Memory B cell (primary cell): ENCODE measurements at regions not wholly inside any gene's neighbourhood (a gene's known extent, or its start where the extent isn't known, plus 50 kb on each side); places are given as distances from the start of the nearest gene placed in this dataset.

Source experiments
- ATAC-seq: fragments of 150-1000 bp; cut with Tn5 transposase; 2 replicates; pipeline ENCODE4 v1.10.0; 2021; ENCODE audit warnings: low read depth, mild to moderate bottlenecking, moderate library complexity
- DNase-seq, 2 donors: peaks; one replicate each; pipeline ENCODE4 v3.0.0; 2022; ENCODE audit warnings: low spot score in 2 of 2
- H3K27ac Mint-ChIP-seq: one replicate; pipeline ENCODE4 v1.8.0; 2022; ENCODE audit warnings: mild to moderate bottlenecking, moderate library complexity, mixed read lengths
- H3K27me3 Mint-ChIP-seq: one replicate; pipeline ENCODE4 v1.8.0; 2022; ENCODE audit warnings: mixed read lengths
- H3K36me3 Mint-ChIP-seq: one replicate; pipeline ENCODE4 v1.8.0; 2022; ENCODE audit warnings: mild to moderate bottlenecking, mixed read lengths
- H3K4me1 Mint-ChIP-seq: one replicate; pipeline ENCODE4 v1.8.0; 2022; ENCODE audit warnings: mixed read lengths
- H3K4me3 Mint-ChIP-seq: one replicate; pipeline ENCODE4 v1.8.0; 2022; ENCODE audit warnings: mild to moderate bottlenecking, moderate library complexity, mixed read lengths
- H3K9me3 Mint-ChIP-seq: one replicate; pipeline ENCODE4 v1.8.0; 2022; ENCODE audit warnings: mixed read lengths

DNA sequence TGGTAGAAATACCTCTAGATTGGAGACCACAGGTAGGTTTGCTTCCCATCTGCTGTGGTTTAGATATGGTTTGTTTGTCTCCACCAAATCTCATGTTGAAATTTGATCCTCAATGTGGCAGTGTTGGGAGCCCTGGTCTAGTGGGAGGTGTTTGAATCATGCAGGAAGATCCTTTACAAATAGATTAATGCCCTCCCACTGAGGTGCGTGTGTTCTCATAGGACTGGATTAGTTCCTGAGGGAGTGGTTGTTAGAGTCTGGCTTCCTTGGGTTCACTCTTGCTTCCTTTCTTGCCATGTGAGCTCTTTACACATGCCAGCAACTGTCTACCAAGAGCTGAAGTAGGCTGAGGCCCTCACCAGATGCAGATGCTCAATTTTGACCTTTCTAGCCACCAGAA lies 391.1 kb upstream of the GRIA1 start:
- Mint-ChIP-seq H3K9me3 (peaks cover 2% of the 10 kb centered on the region), H3K36me3 (no peaks in the 10 kb centered on the region), H3K4me3 (no peak overlapping the region), H3K27me3 (no peaks in the 10 kb centered on the region), H3K27ac (no peak overlapping the region), H3K4me1 (no peaks in the 10 kb centered on the region)
- DNase-seq (no peak), ATAC-seq (no peak)

DNA sequence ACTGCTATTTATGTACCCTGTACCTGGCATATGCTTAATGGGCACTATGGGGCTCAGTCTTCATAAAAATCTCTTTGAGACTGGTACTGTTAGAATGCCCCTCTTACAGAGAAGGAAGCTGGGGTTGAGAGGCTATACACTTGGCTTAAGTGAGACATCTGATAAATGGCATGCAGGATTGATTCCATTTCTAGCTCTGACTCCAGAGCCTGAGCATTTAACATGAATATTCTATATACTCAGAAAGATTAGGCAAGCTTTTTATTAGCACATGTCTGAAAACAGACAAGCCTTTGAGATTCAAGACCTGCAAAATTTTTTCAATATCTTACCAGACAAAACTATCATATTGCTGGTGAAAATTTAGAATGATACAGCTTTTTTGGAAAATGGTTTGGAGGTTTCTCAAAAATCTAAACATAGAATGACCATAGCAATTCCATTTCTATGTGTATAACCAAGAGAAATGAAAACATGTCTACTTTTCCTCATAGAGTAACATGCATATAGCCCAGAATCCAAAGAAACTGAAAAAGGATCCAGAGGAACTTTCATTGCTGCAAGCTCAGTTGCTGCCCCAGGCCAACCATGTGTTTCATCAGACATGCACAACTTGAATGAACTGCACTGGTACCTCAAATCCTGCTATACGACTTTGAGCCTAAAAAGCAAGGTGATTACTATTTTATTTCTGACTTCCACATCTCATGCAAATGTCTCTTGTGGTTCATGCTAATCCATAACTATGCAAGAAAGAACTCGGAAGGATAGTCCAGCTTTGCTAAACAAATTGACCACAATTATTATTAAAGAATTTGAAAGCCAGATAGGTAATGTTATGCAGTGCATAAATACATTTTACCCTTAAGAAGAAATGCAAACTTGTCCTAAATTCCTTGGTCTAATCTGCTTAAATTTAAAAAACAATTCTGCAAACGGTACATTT lies 389.0 kb upstream of the GRIA1 start:
- no peaks in the 10 kb centered on the region for H3K36me3 Mint-ChIP-seq
- H3K4me1 Mint-ChIP-seq, result no peaks in the 10 kb centered on the region
- no peaks in the 10 kb centered on the region for H3K27me3 Mint-ChIP-seq
- H3K4me3 Mint-ChIP-seq, result no peak overlapping the region
- peaks cover 1% of the 10 kb centered on the region for H3K9me3 Mint-ChIP-seq
- H3K27ac Mint-ChIP-seq, result no peak overlapping the region
- ATAC-seq (no peak), DNase-seq (no peak)

DNA sequence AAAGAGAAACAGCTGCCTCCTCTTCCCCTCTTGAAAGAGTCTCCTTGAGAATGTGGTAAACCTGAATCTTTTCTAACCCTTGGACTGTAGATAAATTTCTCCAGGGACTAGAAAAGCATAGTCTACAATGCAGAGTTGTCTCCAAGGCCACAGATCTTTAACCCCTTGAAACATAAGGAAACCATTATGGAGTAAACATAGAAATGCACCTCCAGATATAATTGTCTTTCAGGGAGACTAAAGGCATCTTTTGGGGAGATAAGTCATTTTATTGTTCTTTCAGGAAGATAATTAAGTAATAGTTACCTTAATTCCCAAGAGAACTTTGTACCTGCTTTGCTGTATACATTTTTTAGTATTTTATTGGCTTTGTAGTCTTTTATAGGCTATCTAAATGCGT lies 373.6 kb upstream of the GRIA1 start:
- Mint-ChIP-seq H3K27ac (no peak overlapping the region), H3K4me3 (no peak overlapping the region), H3K36me3 (no peaks in the 10 kb centered on the region), H3K4me1 (no peaks in the 10 kb centered on the region), H3K9me3 (peaks cover 5% of the 10 kb centered on the region), H3K27me3 (no peaks in the 10 kb centered on the region)
- DNase-seq (no peak), ATAC-seq (no peak)

DNA sequence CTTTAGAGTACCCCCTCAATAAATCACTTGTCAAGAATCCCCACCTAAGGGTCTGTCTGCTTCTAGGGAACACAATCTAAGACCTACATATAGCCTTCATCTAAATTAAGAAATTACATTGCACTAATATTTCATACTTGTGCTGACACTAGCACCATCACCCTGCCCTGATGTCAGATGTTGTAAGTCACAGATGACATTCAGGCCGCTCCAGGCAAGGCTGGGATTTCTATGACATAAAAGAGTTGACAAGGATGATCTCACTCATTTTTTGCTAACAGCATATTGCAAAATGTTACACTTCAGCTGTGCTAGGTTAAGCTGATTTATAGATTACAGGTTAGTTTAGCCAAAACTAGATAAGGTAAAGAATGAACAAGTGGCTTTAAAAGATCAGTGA lies 372.5 kb upstream of the GRIA1 start:
- DNase-seq (no peak), ATAC-seq (no peak)
- Mint-ChIP-seq H3K27ac (no peak overlapping the region), H3K36me3 (no peaks in the 10 kb centered on the region), H3K4me1 (no peaks in the 10 kb centered on the region), H3K27me3 (no peaks in the 10 kb centered on the region), H3K4me3 (no peak overlapping the region), H3K9me3 (peaks cover 5% of the 10 kb centered on the region)

DNA sequence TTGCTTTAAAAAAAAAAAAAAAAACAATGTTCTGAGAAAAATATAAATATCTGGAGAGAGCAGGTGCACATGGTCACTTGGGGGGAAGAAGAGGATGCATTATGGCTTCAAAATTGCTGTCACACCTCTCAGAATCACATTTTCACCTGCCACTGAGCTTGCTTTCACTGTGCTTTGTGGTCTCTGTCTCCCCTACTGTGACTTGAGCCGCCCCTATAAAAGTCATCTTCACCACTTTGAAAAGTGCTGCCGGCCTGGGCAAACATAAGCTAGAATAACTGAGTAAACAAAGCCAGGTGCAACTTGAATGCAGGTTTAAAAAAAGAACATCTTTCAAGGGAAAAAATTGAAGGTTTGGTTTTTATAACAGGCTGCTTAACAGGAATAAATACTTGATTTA lies 368.1 kb upstream of the GRIA1 start:
- peaks cover 5% of the 10 kb centered on the region for H3K9me3 Mint-ChIP-seq
- no peak overlapping the region for H3K27ac Mint-ChIP-seq
- H3K4me3 Mint-ChIP-seq, result no peak overlapping the region
- no peaks in the 10 kb centered on the region for H3K4me1 Mint-ChIP-seq
- no peaks in the 10 kb centered on the region for H3K27me3 Mint-ChIP-seq
- ATAC-seq (no peak), DNase-seq (no peak)
- no peaks in the 10 kb centered on the region for H3K36me3 Mint-ChIP-seq

DNA sequence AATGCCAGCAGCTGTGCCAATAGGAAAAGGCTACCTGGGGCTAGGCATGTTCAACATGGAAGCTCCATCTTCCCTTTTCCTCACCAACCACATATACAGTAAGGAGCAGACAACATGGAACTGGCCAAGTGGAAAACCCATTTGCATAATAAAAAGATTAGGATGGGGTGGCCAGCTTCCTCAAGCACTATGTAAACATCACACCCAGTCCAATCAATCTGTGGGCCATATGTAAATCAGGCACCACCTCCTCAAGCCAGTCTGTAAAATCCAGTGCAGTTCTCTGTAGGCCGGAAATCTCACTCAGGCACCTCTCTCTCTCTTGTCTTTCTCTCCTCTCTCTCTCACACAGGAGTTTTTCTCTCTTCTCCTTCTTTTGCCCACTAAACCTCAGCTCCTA lies 360.2 kb upstream of the GRIA1 start:
- DNase-seq (no peak), ATAC-seq (no peak)
- Mint-ChIP-seq H3K27ac (no peak overlapping the region), H3K9me3 (no peaks in the 10 kb centered on the region), H3K36me3 (no peaks in the 10 kb centered on the region), H3K4me1 (no peaks in the 10 kb centered on the region), H3K27me3 (no peaks in the 10 kb centered on the region), H3K4me3 (no peak overlapping the region)

DNA sequence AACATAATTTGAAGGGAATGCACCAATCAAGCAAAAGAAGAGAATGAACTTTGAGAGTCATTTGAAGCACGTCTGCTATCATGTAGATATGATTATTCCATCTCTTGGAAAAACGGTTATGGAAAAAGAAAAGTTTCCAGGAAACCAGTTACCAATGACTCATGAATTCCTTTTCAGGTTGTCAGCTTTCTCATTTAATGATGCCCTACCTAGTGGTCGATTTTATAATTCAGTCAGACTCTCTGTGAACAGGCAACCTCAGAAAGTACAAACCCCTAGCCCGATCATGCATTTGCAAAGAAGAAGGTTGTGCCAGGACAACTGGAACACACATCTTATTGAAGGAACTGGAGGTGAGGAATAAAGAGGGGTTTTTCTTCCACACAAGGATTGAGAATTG lies 355.1 kb upstream of the GRIA1 start:
- no peaks in the 10 kb centered on the region for H3K27me3 Mint-ChIP-seq
- H3K36me3 Mint-ChIP-seq, result no peaks in the 10 kb centered on the region
- H3K4me1 Mint-ChIP-seq, result no peaks in the 10 kb centered on the region
- H3K9me3 Mint-ChIP-seq, result peaks cover 4% of the 10 kb centered on the region
- no peak overlapping the region for H3K27ac Mint-ChIP-seq
- no peak overlapping the region for H3K4me3 Mint-ChIP-seq
- no peak for DNase-seq
- ATAC-seq, result no peak

DNA sequence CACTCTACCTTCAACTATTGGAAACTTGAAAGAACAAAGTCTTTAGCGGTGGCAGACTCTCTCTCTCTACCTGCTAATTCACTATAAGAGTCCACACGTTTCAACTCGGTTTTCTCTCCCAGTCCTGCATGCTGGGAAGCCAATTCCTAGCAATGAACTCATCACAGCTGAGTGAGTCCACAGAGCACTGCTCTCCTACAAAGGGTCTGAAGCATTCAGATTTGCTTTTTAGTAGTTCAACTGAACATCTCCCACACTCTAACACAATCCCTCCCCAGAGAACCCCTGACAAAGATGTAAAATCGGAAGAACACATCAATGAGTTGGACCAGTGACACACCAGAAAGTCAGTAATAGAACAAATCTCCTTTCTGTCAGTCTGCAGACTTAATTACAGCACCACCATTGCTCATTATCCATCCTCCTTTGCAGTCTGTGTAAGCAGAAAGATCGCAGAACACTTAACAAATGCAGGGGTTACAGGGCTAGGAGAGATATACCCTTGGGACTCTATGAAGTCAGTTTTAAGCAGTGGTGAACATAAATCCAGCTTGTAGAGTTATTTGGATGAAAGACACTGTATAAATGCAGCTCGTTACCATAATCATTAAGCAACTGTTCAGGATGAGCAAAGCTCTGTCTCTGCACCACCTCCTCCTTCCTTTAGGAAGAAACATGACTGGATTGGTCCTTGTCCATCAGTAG lies 353.4 kb upstream of the GRIA1 start:
- Mint-ChIP-seq H3K4me1 (no peaks in the 10 kb centered on the region), H3K27me3 (no peaks in the 10 kb centered on the region), H3K27ac (no peak overlapping the region), H3K4me3 (no peak overlapping the region), H3K36me3 (no peaks in the 10 kb centered on the region), H3K9me3 (peaks cover 4% of the 10 kb centered on the region)
- DNase-seq (no peak), ATAC-seq (no peak)

DNA sequence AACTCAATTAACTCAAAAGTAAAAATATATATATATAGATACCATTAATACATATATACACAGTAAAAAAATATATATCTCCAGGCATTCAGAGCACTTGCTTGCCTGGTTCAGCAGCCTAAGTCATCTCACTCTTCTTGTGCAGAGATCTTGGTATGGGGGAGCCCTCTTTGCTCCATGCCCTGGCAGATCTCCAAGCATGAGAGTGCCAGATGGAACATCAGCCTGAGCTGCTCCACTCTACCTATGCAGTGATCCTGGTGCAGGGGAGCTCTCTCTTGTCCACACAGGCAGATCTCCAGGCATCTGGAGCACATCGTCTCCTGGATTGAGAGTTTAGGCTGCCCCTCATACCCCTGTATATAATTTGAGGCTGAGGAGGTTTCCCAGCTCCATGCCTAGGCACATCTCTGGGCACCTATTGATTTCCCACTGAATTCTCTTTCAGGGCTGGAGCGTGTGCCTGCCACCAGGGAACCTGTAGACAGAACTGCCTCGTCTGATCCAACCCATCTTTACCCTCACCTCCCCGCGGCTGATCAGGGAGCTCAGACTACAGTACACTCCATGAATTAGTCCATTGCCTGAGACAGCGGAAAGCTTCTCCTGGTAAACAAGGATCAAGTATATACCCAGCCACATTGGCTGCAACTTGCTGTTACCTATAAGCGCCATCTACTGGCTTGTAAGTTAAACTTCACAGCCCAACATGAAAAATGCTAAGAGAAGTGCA lies 342.4 kb upstream of the GRIA1 start:
- no peaks in the 10 kb centered on the region for H3K27me3 Mint-ChIP-seq
- ATAC-seq (no peak), DNase-seq (no peak)
- no peaks in the 10 kb centered on the region for H3K4me1 Mint-ChIP-seq
- no peak overlapping the region for H3K27ac Mint-ChIP-seq
- H3K36me3 Mint-ChIP-seq, result no peaks in the 10 kb centered on the region
- no peak overlapping the region for H3K4me3 Mint-ChIP-seq
- H3K9me3 Mint-ChIP-seq, result peaks cover 14% of the 10 kb centered on the region

DNA sequence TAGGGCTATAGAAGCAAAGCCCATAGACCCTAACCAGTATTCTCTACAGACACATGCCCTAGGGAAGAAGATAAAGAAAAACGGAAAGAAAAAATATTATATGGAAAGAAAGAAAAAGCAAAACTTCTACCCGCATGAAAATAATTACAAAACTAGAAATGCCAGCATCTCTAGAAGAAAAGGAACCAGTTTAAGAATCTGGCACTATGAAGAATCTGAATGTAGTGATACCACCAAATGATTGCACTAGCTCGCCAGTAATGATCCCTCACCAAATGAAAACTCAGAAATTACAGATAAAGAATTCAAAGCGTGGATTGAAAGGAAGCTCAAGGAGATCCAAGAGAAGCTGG lies 341.9 kb upstream of the GRIA1 start:
- Mint-ChIP-seq H3K27me3 (no peaks in the 10 kb centered on the region), H3K4me1 (no peaks in the 10 kb centered on the region), H3K27ac (no peak overlapping the region), H3K9me3 (peaks cover 12% of the 10 kb centered on the region), H3K4me3 (no peak overlapping the region), H3K36me3 (no peaks in the 10 kb centered on the region)
- ATAC-seq (no peak), DNase-seq (no peak)

DNA sequence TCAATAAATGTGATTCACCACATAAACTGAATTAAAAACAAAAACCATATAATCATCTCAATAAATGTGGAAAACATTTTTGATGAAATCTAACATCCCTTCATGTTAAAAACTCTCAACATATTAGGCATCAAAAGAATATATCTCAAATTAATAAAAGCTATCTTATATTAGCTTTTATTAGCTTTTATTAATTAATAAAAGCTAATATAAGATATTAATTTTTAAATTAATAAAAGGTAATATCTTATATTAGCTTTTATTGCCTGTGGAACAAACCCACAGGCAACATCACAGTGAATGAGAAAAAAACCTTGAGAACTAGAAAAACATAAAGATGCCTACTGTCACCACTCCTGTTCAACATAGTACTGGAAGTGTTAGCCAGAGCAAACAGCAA lies 338.9 kb upstream of the GRIA1 start:
- no peaks in the 10 kb centered on the region for H3K36me3 Mint-ChIP-seq
- no peak overlapping the region for H3K4me3 Mint-ChIP-seq
- ATAC-seq, result no peak
- H3K27ac Mint-ChIP-seq, result no peak overlapping the region
- DNase-seq, result no peak
- peaks cover 6% of the 10 kb centered on the region for H3K9me3 Mint-ChIP-seq
- H3K27me3 Mint-ChIP-seq, result no peaks in the 10 kb centered on the region
- H3K4me1 Mint-ChIP-seq, result no peaks in the 10 kb centered on the region

DNA sequence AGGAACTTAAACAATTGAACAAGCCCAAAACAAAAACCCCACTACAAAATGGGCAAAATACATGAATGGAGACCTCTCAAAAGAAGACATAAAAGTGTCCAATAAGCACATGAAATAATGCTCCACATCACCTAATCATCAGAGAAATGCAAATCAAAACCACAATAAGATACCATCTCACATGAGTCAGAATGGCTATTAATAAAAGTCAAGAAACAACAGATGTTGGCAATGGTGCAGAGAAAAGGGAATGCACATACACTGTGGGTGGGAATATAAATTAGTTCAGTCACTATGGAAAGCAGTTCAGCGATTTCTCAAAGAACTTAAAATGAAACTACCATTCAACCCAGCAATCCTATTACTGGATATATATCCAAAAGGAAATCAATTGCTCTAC lies 337.4 kb upstream of the GRIA1 start:
- no peak for ATAC-seq
- H3K27me3 Mint-ChIP-seq, result no peaks in the 10 kb centered on the region
- no peak for DNase-seq
- H3K4me3 Mint-ChIP-seq, result no peak overlapping the region
- no peak overlapping the region for H3K27ac Mint-ChIP-seq
- H3K4me1 Mint-ChIP-seq, result no peaks in the 10 kb centered on the region
- peaks cover 6% of the 10 kb centered on the region for H3K9me3 Mint-ChIP-seq
- H3K36me3 Mint-ChIP-seq, result no peaks in the 10 kb centered on the region

DNA sequence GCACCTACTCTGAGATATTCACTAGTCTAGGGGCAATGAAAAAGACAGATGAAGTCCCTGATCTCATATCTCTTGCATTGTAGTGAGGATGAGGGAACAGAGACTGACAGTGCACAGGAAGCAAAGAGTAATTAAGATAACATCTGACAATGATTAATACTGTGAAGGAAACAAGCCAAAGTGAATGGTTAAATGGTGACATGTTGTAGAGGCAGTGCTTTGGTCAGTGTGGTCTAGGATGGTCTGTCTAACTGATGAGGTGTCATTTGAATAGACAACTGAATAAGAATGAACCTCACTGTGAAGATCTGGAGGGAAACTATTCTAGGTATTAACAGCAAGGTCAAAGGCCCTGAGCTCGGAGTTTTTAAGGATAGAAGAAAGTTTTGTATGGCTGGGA lies 333.3 kb upstream of the GRIA1 start:
- H3K4me1 Mint-ChIP-seq, result no peaks in the 10 kb centered on the region
- no peak overlapping the region for H3K27ac Mint-ChIP-seq
- no peaks in the 10 kb centered on the region for H3K9me3 Mint-ChIP-seq
- H3K27me3 Mint-ChIP-seq, result no peaks in the 10 kb centered on the region
- ATAC-seq (no peak), DNase-seq (no peak)
- H3K4me3 Mint-ChIP-seq, result no peak overlapping the region
- no peaks in the 10 kb centered on the region for H3K36me3 Mint-ChIP-seq

DNA sequence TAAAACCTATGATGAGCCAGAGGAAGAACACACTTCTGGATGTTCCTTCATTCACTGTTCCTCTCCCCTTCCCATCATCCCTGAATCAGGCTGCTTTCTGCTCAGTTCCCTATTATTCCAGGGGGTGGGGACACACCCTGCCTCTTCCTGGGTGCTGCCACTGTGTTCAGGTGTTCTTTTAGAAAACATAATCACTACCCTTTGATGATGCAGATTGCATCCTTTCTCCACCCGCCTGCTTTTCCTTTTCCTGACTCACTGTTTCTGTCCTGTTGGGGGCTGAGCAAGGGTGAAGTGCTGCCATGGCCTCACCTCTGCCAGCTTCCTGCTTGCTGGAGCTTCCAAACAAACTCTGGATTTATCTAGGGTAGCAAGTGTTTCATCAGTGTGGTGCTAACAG lies 331.9 kb upstream of the GRIA1 start:
- Mint-ChIP-seq H3K27me3 (no peaks in the 10 kb centered on the region), H3K9me3 (peaks cover 2% of the 10 kb centered on the region), H3K4me3 (no peak overlapping the region), H3K36me3 (no peaks in the 10 kb centered on the region), H3K27ac (no peak overlapping the region), H3K4me1 (no peaks in the 10 kb centered on the region)
- ATAC-seq (no peak), DNase-seq (no peak)
